Tibial nerve (tissue), 4 donors: ENCODE measurements at regions not wholly inside any gene's neighbourhood (a gene's known extent, or its start where the extent isn't known, plus 50 kb on each side); places are given as distances from the start of the nearest gene placed in this dataset.

Source experiments
- DNase-seq, 2 donors: peaks; one replicate each; pipeline ENCODE4 v3.0.0-alpha.2; 2019; ENCODE audit warnings: low spot score in 2 of 2
- H3K27ac ChIP-seq, 4 donors: fragments of 200-600 bp; sonication (generic) in 3 of 4; one replicate each; pipeline ENCODE4 v1.5.1; 2017 to 2019; ENCODE audit warnings: mild to moderate bottlenecking in 1 of 4
- H3K27me3 ChIP-seq, 2 donors: fragments of 200-600 bp; sonication (generic) in 1 of 2; one replicate each; pipeline versions ENCODE4 v1.5.1 to v1.6.0; 2017 to 2019
- H3K36me3 ChIP-seq, 3 donors: fragments of 200-600 bp; sonication (generic); one replicate each; pipeline ENCODE4 v1.5.1; 2018 to 2019
- H3K4me1 ChIP-seq, 4 donors: fragments of 200-600 bp; sonication (generic) in 3 of 4; one replicate each; pipeline ENCODE4 v1.5.1; 2017 to 2019
- H3K4me3 ChIP-seq, 4 donors: fragments of 200-600 bp; sonication (generic) in 3 of 4; one replicate each; pipeline ENCODE4 v1.5.1; 2017 to 2019; ENCODE audit warnings: mild to moderate bottlenecking in 1 of 4, moderate library complexity in 1 of 4
- H3K9me3 ChIP-seq, 4 donors: fragments of 200-600 bp; sonication (generic) in 3 of 4; one replicate each; pipeline ENCODE4 v1.5.1; 2017 to 2019
- CTCF ChIP-seq, 5 experiments: fragments of 200-600 bp in 3 of 5; fragments of 450-650 bp in 2 of 5; sonication (generic) in 3 of 5; IDR thresholded peaks; one replicate each; pipeline ENCODE4 v1.5.1; 2016 to 2019; ENCODE audit warnings: antibody characterized with exemption in 5 of 5, mild to moderate bottlenecking in 3 of 5, moderate library complexity in 2 of 5
- EP300 ChIP-seq, 2 donors: sonication (generic); formaldehyde crosslinking; IDR thresholded peaks; one replicate each; pipeline ENCODE4 v1.6.1; 2017; ENCODE audit warnings: antibody characterized with exemption in 2 of 2, mild to moderate bottlenecking in 1 of 2
- POLR2A ChIP-seq, 2 donors: fragments of 450-650 bp; IDR thresholded peaks; one replicate each; pipeline ENCODE4 v1.6.1; 2017; ENCODE audit warnings: antibody characterized with exemption in 2 of 2, mild to moderate bottlenecking in 2 of 2, moderate library complexity in 2 of 2
- WGBS, 2 donors: methylation state at CpG; one replicate each; pipeline ENCODE4 v1.1.5; 2018; 5-methylcytosine and 5-hydroxymethylcytosine counted together

DNA sequence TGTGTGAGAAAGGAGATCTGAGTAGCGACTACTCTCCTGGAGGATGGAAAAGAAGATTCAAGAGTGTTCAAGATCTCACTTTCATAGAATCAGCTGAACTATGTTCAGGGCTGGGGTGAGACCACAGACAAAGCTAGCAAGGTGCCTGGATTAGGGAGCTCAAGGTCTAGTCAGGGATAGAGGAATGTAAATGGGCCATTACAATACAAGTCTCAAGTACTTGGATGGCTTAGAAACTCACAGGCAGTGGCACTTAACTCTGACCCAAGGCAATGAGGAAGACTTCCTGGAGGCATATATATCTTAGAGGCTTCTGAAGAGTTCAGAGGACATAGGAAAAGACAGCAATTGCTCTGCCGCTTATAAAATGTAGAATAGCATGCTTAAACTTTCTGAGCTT lies 184.9 kb upstream of the CDH11 start:
- H3K4me3 ChIP-seq = no peak overlapping the region
- no peak for TF ChIP-seq CTCF (IDR thresholded peaks at IDR 0.05)
- no peak for TF ChIP-seq POLR2A (IDR thresholded peaks at IDR 0.05)
- TF ChIP-seq EP300 (IDR thresholded peaks at IDR 0.05) = no peak
- 50 to 67% methylated on average over 2 of the region's 2 CpGs for WGBS, 2 donors
- H3K36me3 ChIP-seq = no peaks in the 10 kb centered on the region
- no peaks in the 10 kb centered on the region for H3K27me3 ChIP-seq
- H3K27ac ChIP-seq = no peak overlapping the region
- H3K9me3 ChIP-seq = no peaks in the 10 kb centered on the region
- no peaks in the 10 kb centered on the region for H3K4me1 ChIP-seq
- no peak for DNase-seq

DNA sequence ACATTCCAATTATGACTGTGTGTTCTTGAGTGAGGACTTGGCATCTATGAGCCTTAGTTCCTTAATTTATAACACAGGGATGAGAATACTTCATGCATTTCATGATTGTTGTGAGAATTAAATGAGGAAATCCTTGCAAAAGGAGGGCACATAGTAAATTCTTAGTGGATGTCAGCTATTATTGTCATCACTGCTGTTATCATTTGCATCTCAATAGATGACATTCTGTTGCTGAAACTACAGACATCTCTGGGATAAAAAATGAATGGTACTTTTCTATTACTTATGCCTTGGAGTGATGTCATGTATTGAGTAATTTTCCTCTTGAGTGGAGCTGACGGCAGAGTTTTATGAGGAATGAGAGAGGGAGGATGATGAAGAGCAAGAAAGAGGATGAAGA lies 184.4 kb upstream of the CDH11 start:
- no peak for DNase-seq
- H3K36me3 ChIP-seq = no peaks in the 10 kb centered on the region
- H3K27ac ChIP-seq = no peak overlapping the region
- WGBS, 2 donors = 43 to 51% methylated on average over 1 of the region's 1 CpG
- H3K27me3 ChIP-seq = no peaks in the 10 kb centered on the region
- H3K4me3 ChIP-seq = no peak overlapping the region
- H3K9me3 ChIP-seq = no peaks in the 10 kb centered on the region
- TF ChIP-seq CTCF (IDR thresholded peaks at IDR 0.05) (no peak), POLR2A (IDR thresholded peaks at IDR 0.05) (no peak)
- no peaks in the 10 kb centered on the region for H3K4me1 ChIP-seq

DNA sequence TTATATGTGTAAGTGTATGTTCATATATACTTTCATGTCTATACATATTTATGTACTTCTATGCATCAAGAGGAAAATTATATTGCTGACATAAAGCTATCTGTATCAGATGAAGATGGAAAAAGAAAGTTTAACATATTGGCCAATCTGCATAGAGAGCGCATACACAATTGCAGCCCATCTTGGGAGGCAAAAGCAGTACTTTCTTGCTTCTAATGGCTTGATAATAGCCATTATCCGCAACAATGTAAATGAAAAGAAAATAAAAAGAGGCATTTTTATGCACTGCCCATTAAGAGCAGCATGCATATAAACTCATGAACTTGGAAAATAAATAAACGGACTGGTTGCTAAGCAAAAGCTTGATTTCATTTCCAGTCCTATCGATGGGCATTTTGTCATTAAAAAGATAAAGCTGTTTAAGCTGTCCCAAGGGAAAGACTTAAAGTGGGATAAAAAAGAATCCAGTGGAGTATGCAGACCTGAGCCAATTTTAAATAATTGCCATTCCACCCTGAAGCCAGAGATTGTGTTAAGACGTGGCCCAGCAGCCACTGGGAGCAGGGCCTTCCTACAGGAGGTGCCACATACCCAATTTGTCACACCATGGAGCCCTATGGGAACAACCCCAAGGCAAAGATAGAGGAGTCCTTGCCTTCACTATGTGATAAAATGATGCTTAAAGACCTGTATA lies 183.6 kb upstream of the CDH11 start:
- no peak overlapping the region for H3K27ac ChIP-seq
- no peak for TF ChIP-seq POLR2A (IDR thresholded peaks at IDR 0.05)
- no peak for TF ChIP-seq EP300 (IDR thresholded peaks at IDR 0.05)
- TF ChIP-seq CTCF (IDR thresholded peaks at IDR 0.05) = no peak
- no peak for DNase-seq
- H3K4me3 ChIP-seq = no peak overlapping the region
- WGBS, 2 donors = 70% methylated on average over 5 of the region's 5 CpGs
- H3K9me3 ChIP-seq = no peaks in the 10 kb centered on the region
- H3K27me3 ChIP-seq = no peaks in the 10 kb centered on the region
- no peaks in the 10 kb centered on the region for H3K36me3 ChIP-seq
- H3K4me1 ChIP-seq = no peaks in the 10 kb centered on the region

DNA sequence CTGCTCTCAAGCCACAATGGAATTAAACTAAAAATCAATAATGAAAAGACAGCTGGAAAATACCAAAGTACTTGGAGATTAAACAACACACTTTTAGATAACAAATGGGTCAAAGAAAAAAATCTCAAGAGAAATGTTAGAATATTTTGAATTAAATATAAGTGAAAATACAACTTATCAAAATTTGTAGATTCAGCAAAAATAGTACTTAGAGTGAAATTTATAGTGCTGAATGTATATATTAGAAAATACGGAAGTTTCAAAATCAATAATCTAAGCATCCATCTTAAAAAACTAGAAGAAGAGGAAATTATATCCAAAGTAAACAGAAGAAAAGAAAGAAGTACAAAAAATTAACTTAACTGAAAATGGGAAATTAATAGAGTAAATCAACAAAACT lies 179.2 kb upstream of the CDH11 start:
- Histone ChIP-seq H3K27me3 (no peaks in the 10 kb centered on the region), H3K27ac (no peak overlapping the region), H3K9me3 (no peaks in the 10 kb centered on the region), H3K36me3 (no peaks in the 10 kb centered on the region), H3K4me3 (no peak overlapping the region), H3K4me1 (peaks cover 0 to 5% (median 0%) of the 10 kb centered on the region in 4 donors)
- 87 to 97% methylated on average over 1 of the region's 1 CpG for WGBS, 2 donors
- TF ChIP-seq CTCF (IDR thresholded peaks at IDR 0.05) = no peak
- TF ChIP-seq POLR2A (IDR thresholded peaks at IDR 0.05) = no peak
- no peak for TF ChIP-seq EP300 (IDR thresholded peaks at IDR 0.05)
- no peak for DNase-seq

- Histone ChIP-seq H3K27me3 (no peaks in the 10 kb centered on the region), H3K36me3 (no peaks in the 10 kb centered on the region), H3K4me1 (peaks cover 0 to 5% (median 0%) of the 10 kb centered on the region in 4 donors), H3K9me3 (no peaks in the 10 kb centered on the region), H3K27ac (peak overlapping the region in 2 of 4 donors; percentile 51 to 70), H3K4me3 (no peak overlapping the region)
- TF ChIP-seq EP300 (IDR thresholded peaks at IDR 0.05) (peak in 1 of 2 donors; percentile 74), CTCF (IDR thresholded peaks at IDR 0.05) (no peak)
- no peak for DNase-seq
Measured at GRCh38 chr16:65297453-65297852, 175.6 kb upstream of the CDH11 start.
